ENCODE measurements at regions not wholly inside any gene's neighbourhood (a gene's known extent, or its start where the extent isn't known, plus 50 kb on each side); places are given as distances from the start of the nearest gene placed in this dataset.

GRCh38 chr19:30651691-30652090 lies 279.5 kb downstream of the ZNF536 start:
- Histone ChIP-seq H3K4me2 (ENCODE audit: low read length) (no peak overlapping the region), H3K27me3 (ENCODE audit: insufficient read depth, low read depth, low read length) (no peaks in the 10 kb centered on the region), H3K79me2 (replicated peaks; ENCODE audit: insufficient read depth, low read length) (no peaks in the 10 kb centered on the region), H3K27ac (ENCODE audit: low read length) (no peak overlapping the region), H3K9me3 (ENCODE audit: low read length) (no peaks in the 10 kb centered on the region), H3F3A (ENCODE audit: insufficient read depth, low read length, poor library complexity, severe bottlenecking) (no peaks in the 10 kb centered on the region), H3K36me3 (ENCODE audit: insufficient read depth, low read length) (no peaks in the 10 kb centered on the region), H4K20me1 (ENCODE audit: insufficient read depth) (no peaks in the 10 kb centered on the region), H3K9me2 (ENCODE audit: insufficient read depth, low read length) (no peaks in the 10 kb centered on the region), H2AFZ (ENCODE audit: low read depth, low read length) (no peak overlapping the region), H3K4me3 (ENCODE audit: low read length) (no peak overlapping the region), H3K9ac (ENCODE audit: low read length) (no peak overlapping the region)
- TF ChIP-seq POLR2AphosphoS5 (IDR thresholded peaks at IDR 0.05) = no peak
- no peak for TF ChIP-seq REST (IDR thresholded peaks at IDR 0.05; ENCODE audit: borderline replicate concordance)
- TF ChIP-seq EP300 (conservative IDR thresholded peaks at IDR 0.05; ENCODE audit: poor library complexity, severe bottlenecking) = no peak
- no peak for TF ChIP-seq RAD21 (conservative IDR thresholded peaks at IDR 0.05)
- TF ChIP-seq TAF1 (IDR thresholded peaks at IDR 0.05; ENCODE audit: low read depth) = no peak
- TF ChIP-seq SMC3 (conservative IDR thresholded peaks at IDR 0.05; ENCODE audit: poor library complexity) = no peak

GRCh38 chr19:30651066-30651465 lies 278.9 kb downstream of the ZNF536 start:
- no peaks in the 10 kb centered on the region for H3K79me2 ChIP-seq (replicated peaks; ENCODE audit: insufficient read depth, low read length)
- no peak overlapping the region for H2AFZ ChIP-seq (ENCODE audit: low read depth, low read length)
- H3K9me3 ChIP-seq (ENCODE audit: low read length) = no peaks in the 10 kb centered on the region
- TF ChIP-seq EZH2 (IDR thresholded peaks at IDR 0.05; ENCODE audit: borderline replicate concordance, insufficient read depth, low read length, poor library complexity, severe bottlenecking) (no peak), POLR2AphosphoS5 (IDR thresholded peaks at IDR 0.05) (no peak), CTCF (IDR thresholded peaks at IDR 0.05; ENCODE audit: poor library complexity, severe bottlenecking) (no peak), REST (IDR thresholded peaks at IDR 0.05; ENCODE audit: borderline replicate concordance) (no peak), SMC3 (conservative IDR thresholded peaks at IDR 0.05; ENCODE audit: poor library complexity) (no peak), EP300 (conservative IDR thresholded peaks at IDR 0.05; ENCODE audit: poor library complexity, severe bottlenecking) (no peak), MXI1 (conservative IDR thresholded peaks at IDR 0.05; ENCODE audit: poor library complexity, severe bottlenecking) (no peak), RAD21 (conservative IDR thresholded peaks at IDR 0.05) (no peak), TAF1 (IDR thresholded peaks at IDR 0.05; ENCODE audit: low read depth) (no peak)
- no peaks in the 10 kb centered on the region for H3K27me3 ChIP-seq (ENCODE audit: insufficient read depth, low read depth, low read length)
- no peaks in the 10 kb centered on the region for H3K9me2 ChIP-seq (ENCODE audit: insufficient read depth, low read length)
- H3K27ac ChIP-seq (ENCODE audit: low read length) = no peak overlapping the region
- H3K4me2 ChIP-seq (ENCODE audit: low read length) = no peak overlapping the region
- no peaks in the 10 kb centered on the region for H3F3A ChIP-seq (ENCODE audit: insufficient read depth, low read length, poor library complexity, severe bottlenecking)
- no peaks in the 10 kb centered on the region for H3K36me3 ChIP-seq (ENCODE audit: insufficient read depth, low read length)
- H3K9ac ChIP-seq (ENCODE audit: low read length) = no peak overlapping the region
- no peaks in the 10 kb centered on the region for H4K20me1 ChIP-seq (ENCODE audit: insufficient read depth)
- no peak overlapping the region for H3K4me3 ChIP-seq (ENCODE audit: low read length)

Measured in neural cell (in vitro differentiated cells).